ENCODE measurements at regions not wholly inside any gene's neighbourhood (a gene's known extent, or its start where the extent isn't known, plus 50 kb on each side); places are given as distances from the start of the nearest gene placed in this dataset.
"Not testable (repeated sequence)": the region's sequence is repeated elsewhere in the genome, so short reads cannot be mapped to it uniquely, and the experiment has no call there.

DNA sequence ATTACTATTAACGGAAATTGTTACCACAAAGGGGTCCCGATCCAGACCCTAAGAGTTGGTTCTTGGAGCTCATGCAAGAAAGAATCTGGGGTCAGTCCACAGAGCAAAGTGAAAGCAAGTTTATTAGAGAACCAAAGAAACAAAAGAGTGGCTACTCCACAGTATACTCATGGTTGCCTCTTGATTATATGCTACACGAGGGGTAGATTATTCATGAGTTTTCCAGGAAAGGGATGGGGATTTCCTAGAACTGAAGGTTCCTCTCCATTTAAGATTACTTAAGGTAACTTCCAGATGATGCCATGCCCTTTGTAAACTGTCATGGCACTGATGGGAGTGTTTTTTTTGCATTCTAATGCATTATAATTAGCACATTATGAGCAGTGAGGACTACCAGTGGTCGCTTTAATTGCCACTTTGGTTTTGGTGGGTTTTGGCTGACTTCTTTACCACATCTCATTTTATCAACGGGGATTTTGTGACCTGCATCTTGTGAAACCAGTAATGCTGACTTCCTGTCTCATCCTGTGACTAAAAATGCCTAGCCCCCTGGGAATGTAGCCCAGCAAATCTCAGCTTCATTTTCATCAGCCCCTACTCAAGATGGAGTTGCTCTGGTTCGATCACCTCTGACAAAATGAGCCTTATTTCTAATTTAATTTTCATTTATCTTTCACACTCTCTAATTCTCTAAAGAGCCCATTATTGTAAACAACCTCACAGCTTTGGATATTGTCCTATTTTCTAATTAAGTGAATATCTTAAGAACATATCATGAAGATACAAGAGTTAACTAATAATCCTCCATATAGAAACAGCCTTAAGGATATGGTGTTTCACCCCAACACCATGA, 336.3 kb downstream of the RASEF start:
- DNase-seq (ENCODE audit: low spot score), result no peak

- DNase-seq (ENCODE audit: low spot score), result no peak
Measured at GRCh38 chr9:82729141-82729540, 333.8 kb downstream of the RASEF start.

DNA sequence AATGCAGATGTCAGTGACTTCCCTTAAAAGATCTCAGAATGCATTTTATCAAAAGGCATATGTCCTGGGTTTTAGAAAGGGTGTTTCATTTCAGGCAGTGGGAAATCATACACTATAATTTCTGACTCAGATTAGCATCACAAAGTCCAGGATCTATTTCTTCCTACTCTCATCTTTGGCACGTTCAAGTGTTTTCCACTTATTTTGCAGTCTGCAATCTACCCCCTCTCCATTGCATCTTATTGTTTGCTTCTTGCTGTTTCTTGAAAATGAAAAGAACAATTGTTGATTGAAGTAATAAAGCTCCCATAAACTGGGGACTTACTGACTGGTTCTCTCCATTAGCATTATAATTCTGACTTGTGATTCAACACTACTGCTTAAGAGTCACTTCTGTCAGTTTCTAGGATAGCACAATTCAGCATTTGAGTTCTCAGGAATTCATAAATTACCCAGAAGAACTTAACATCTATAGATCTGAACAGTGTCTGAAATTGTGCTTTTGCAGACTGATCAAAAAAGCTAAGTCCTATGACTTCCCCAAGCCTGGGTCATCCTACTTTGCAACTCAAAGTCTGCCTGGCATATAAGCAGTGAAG, 332.9 kb downstream of the RASEF start:
- no peak for DNase-seq (ENCODE audit: low spot score)

DNA sequence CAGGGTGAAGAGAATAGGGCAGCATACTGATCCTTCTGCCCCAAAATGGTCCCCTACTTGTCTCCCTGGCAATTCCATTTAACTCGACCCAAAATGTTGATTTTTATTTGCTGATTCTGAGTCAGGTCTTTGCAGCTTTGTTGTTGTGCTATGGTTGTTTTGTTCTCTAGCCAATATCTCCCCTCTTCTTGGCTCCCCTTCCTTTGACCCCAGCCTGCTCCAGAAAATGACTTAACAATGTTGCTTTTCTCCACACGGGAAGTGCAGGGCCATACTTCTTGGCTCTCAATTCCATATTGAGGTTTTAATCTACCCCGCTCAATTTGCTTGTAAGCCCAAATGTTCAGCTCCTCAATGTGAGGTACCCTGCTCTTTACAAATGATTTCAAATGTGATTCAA, 330.0 kb downstream of the RASEF start:
- no peak for DNase-seq (ENCODE audit: low spot score)

DNA sequence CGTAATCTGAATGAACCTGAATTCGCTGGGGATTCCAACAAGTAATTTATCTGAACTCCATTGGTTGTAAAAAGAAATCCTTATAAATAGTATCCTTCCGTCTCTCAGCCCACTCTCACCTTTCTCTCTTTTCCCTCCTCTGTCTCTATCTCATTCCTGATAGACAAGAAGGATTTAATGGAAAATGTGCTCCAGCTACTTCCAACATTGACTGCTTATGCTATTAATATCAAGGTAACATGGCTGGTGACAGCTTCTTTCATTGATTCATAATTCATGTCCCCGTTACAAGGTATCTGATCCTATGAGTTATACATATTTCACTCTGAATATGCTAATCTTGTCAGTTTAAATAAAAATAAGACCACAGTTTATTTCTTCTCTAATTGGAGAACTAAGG, 326.8 kb downstream of the RASEF start:
- DNase-seq (ENCODE audit: low spot score), result no peak

DNA sequence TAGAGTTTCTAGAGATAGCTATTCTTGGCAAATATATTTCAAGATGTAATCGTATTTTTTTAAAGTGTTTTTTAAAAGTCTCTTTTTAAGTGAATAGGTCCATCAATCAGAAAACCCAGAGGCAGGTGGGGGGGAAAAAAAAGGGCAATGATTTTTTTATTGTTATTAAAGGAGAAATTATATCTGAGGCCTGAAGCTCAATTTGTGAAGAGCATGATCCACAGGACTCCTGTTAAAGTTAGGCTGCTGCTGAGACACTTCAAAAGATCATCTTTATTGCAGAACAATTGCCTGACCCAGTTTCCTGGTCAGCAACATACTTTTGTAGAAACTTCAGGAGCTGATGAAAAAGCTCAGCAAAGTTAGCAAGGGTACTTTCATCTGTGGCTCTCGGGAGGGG, 326.2 kb downstream of the RASEF start:
- DNase-seq (ENCODE audit: low spot score), result no peak

DNA sequence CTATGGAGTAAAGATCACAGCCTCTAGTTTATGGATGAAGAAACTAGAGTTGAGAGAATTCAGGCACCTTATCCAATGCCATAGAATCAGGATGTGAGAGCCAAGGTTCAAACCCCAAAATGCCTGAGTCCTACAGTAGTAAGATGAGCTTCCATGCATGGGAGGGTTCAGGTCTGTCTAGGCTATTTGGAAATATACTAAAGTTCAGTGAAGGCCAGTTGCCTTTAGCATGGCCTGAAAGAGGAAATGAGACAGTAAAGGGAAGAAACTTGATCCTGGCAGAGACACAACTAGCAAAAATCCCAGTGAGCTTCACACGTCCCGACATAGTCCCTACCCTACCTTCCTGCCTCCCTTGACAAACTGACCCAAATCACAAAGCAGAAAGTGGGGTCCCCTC, 317.0 kb downstream of the RASEF start:
- DNase-seq (ENCODE audit: low spot score), result no peak

GRCh38 chr9:82750411-82750913, 312.5 kb downstream of the RASEF start:
- no peak for DNase-seq (ENCODE audit: low spot score)

- no peak for DNase-seq (ENCODE audit: low spot score)
Measured at GRCh38 chr9:82757924-82758323, 305.0 kb downstream of the RASEF start.

GRCh38 chr9:82761027-82761426, 301.9 kb downstream of the RASEF start:
- DNase-seq (ENCODE audit: low spot score), result no peak

GRCh38 chr9:82761956-82762355, 301.0 kb downstream of the RASEF start:
- DNase-seq (ENCODE audit: low spot score), result no peak

DNA sequence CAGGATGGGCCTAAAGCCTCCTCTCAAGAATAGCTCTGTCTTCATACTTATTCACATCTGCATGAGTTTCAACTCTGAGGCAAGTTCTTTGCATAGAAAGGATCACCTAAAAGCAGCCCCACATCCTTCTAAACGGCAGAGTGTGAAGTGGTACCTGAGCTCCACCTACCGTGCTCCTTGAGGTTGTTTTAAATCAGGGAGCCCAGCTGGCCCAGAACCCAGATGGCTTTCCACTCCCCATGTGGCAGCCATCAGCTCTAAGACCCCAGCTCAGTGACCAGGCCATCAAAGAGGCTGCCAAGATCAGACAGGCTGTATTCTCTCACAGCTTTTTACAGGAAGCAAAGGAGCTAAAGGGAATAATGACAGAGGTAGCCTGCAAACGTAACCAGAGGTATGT, 299.3 kb downstream of the RASEF start:
- no peak for DNase-seq (ENCODE audit: low spot score)

DNA sequence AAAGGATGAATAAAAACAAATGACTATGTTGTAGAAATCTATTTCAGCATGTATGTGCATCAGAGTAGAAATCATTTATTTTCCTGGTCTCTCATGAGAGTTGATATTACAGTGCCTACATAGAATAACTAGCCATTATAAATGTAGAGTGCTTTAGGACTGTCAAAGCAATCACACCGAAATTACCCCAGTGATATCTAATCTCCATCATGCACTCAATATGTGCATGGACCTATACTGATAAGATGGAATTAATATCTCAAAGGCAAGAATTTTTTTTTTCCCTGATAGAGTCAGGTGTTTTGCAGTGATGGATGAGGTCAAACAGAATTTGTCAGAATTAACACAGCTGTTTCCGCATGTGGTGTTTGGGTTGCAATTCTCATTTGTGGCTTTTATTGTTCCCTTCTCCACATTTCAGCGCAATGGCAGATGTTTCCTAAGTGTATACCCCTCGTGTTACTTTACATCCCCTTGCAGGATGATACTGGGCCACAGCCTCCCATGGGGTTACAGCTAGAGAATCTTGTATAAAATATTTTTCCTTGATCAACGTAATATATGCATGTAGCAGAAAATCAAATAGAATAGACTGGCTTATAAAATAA, 298.8 kb downstream of the RASEF start:
- no peak for DNase-seq (ENCODE audit: low spot score)

GRCh38 chr9:82774707-82775231, 288.2 kb downstream of the RASEF start:
- not testable (repeated sequence) for DNase-seq (ENCODE audit: low spot score)

DNA sequence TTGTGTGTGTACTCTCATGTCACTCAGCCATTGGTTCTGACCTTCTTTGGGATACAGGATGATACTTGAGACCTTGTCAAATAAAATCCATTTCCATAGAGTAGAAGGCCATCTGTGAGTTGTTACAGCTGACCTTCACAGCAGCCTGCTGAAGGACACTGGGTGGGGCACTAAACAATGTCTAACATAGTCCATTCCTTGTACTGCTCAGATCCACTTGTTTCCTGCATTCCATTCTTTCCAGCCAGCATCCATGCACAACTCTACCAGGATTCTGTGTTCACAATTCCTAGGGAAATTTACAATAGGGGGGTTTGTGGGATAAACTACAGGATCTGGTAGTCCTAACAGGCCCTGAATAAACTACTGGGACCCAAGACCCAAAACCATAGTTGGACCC, 286.4 kb downstream of the RASEF start:
- DNase-seq (ENCODE audit: low spot score), result no peak

- no peak for DNase-seq (ENCODE audit: low spot score)
Measured at GRCh38 chr9:82777366-82777765, 285.6 kb downstream of the RASEF start.

- DNase-seq (ENCODE audit: low spot score), result not testable (repeated sequence)
Measured at GRCh38 chr9:82778923-82779322, 284.0 kb downstream of the RASEF start.

DNA sequence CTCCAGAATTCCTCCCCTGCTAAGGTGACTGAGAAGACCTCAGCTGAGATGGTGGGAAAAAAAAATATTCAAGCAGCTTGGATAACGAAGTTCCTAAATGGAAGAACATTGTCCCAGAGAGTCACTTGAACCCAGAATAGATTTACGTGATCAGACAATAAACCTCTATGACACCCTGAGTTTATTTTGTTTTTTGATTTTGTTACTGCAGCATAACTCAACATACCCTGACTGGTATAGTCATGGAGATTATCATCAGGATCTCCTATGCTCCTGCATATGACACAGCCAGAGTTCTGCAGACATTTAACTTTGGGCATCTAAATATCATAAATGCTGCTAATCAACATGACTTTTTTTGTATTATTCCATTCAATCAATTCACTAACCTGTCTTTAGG, 282.9 kb downstream of the RASEF start:
- DNase-seq (ENCODE audit: low spot score), result no peak

DNA sequence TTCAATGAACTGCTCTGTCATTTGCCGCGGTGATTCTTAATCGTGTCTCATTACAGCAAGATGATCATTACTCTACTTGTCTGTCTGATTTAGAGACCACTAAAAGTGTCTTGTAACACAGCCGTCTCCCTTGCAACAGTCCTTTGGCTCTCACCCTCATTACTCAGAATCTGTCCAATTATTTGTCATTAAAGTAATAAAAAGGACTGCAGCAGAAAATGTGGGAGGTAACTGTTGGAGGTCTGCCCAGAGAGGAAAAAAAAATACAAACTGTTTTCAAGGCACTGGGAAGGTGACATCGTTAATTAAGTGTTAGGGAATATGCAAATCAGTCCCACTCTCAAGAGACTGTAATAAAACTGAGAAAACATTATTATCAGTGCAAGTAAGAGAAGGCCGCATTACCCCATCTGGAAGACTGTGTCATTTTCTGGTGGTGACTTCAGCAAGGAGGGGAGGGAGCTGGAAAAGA, 281.0 kb downstream of the RASEF start:
- DNase-seq (ENCODE audit: low spot score), result no peak

DNA sequence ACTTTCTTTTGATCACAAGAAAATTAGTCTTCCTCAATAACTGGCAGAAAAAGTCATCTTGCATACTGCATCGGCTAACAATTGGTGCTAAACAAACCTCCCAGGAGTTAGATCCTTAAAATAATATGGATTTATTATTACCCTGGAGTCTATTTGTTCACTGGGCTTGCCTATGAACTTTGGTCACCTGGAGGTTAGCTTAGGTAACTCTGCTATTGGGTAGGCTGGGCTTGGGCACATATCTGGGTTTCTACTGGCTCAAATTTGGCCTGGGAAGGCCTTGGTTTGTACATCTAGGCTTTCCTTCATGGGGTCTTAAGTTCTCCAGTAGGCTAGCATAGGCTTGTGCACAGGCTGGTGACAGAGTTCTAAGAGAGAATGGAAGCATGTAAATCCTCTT, 279.9 kb downstream of the RASEF start:
- no peak for DNase-seq (ENCODE audit: low spot score)

GRCh38 chr9:82784589-82784988, 278.4 kb downstream of the RASEF start:
- no peak for DNase-seq (ENCODE audit: low spot score)

DNA sequence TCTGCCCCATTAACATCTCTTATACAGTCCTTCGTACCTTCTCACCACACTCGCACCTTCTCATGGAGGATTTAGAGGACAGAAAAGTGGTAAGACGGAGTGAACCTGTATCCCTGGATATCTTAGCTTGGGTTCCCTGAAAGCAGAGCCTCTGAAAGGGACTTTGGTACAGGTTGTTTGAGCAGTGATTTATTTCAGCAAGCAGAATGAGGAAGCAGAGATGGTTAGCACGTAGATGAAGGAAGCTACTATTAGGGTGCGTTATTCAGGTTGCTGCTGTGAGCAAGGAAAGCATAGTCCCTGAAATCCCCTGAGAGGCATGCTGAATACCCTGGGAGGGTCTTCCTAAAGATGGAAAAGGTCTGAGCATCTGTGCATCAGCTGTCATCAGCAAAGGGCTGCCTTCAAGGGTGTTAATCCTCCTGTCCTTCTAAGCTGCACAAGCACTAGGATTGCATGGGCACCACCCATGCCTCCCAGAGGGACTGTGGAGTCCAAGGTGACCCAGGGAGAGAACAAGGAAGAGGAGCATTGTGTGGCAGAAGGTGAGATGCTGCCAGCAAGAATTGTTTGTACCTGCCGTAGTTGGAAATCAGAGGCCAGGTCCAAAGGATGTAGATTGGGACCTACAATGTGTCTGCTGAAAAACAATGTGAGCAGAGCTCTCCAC, 273.7 kb downstream of the RASEF start:
- no peak for DNase-seq (ENCODE audit: low spot score)

Data from CD4-positive, alpha-beta T cell treated with Interleukin-15 for 4 hours (primary cell).